Adrenal gland (tissue), 5 donors: ENCODE measurements at regions not wholly inside any gene's neighbourhood (a gene's known extent, or its start where the extent isn't known, plus 50 kb on each side); places are given as distances from the start of the nearest gene placed in this dataset.

Experiments used
- POLR2A ChIP-seq, 2 donors: fragments of 450-650 bp; IDR thresholded peaks; one replicate each; pipeline ENCODE4 v1.6.1; 2017; ENCODE audit warnings: antibody characterized with exemption in 2 of 2, mild to moderate bottlenecking in 2 of 2, moderate library complexity in 1 of 2
- TF ChIP-seq, protein P1 (sequence below), 6 experiments: fragments of 450-650 bp in 4 of 6; fragments of 200-600 bp in 2 of 6; sonication (generic) in 1 of 6; IDR thresholded peaks; 1 replicate in 5 of 6; 2 replicates in 1 of 6; pipeline versions ENCODE4 v1.5.1 to v1.8.0; 2016 to 2021; ENCODE audit warnings: antibody characterized with exemption in 6 of 6, mild to moderate bottlenecking in 2 of 6, moderate library complexity in 1 of 6
- donor health status: DM: no; HTN: no; CAD: no.

DNA sequence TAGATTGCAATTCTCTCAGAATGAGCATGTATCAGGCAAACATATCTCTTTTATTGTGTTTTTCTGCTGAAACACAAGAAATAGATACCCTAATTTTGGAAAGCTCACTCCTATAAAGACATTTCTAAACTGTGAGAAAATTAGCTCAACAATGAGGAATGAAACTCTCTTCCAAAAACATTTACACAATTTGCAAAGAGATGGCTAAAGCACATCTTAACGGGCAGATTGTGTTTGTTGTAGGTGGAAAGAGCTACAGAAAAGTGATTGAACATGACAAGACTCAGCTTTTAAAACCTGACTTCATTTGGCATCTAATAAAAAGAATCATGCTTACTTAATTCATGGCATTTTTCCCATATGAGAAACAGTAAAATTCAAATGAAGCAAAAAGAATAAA lies 175.0 kb upstream of the SLC39A10 start:
- TF ChIP-seq, protein P1, sequence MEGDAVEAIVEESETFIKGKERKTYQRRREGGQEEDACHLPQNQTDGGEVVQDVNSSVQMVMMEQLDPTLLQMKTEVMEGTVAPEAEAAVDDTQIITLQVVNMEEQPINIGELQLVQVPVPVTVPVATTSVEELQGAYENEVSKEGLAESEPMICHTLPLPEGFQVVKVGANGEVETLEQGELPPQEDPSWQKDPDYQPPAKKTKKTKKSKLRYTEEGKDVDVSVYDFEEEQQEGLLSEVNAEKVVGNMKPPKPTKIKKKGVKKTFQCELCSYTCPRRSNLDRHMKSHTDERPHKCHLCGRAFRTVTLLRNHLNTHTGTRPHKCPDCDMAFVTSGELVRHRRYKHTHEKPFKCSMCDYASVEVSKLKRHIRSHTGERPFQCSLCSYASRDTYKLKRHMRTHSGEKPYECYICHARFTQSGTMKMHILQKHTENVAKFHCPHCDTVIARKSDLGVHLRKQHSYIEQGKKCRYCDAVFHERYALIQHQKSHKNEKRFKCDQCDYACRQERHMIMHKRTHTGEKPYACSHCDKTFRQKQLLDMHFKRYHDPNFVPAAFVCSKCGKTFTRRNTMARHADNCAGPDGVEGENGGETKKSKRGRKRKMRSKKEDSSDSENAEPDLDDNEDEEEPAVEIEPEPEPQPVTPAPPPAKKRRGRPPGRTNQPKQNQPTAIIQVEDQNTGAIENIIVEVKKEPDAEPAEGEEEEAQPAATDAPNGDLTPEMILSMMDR (IDR thresholded peaks at IDR 0.05), result no peak
- no peak for TF ChIP-seq POLR2A (IDR thresholded peaks at IDR 0.05)
